ENCODE measurements at regions not wholly inside any gene's neighbourhood (a gene's known extent, or its start where the extent isn't known, plus 50 kb on each side); places are given as distances from the start of the nearest gene placed in this dataset.
"Not testable (repeated sequence)": the region's sequence is repeated elsewhere in the genome, so short reads cannot be mapped to it uniquely, and the experiment has no call there.

DNA sequence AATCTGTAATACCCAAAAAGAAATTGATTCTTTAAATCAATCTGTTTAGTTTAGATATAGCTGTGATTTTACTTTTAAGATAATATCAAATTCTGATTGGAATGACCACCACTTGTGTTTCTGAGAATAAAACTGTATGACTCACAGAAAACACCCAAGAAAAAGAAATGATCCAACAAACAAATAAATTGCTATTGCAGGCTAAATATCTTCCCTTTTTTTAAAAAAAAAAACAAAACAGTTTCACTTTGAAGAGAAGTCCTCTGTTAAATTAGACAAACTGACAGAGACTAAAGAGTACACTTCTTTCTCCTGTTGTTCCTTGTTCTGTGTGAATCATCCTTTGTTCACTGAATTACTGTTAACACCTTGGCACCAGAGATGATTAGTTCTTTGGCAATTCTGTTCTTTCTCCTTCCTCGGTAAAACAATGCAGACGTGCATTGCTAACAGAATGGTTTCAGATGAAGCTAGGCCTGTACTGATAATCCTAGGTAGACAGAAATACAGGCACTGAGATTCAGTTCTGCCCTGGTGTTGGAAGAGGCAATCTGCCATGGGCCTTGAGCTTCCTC is 895.2 kb upstream of the CITED2 start:
- DNase-seq: no peak

- no peak for DNase-seq
Measured at GRCh38 chr6:140264431-140264830, 890.0 kb upstream of the CITED2 start.

DNA sequence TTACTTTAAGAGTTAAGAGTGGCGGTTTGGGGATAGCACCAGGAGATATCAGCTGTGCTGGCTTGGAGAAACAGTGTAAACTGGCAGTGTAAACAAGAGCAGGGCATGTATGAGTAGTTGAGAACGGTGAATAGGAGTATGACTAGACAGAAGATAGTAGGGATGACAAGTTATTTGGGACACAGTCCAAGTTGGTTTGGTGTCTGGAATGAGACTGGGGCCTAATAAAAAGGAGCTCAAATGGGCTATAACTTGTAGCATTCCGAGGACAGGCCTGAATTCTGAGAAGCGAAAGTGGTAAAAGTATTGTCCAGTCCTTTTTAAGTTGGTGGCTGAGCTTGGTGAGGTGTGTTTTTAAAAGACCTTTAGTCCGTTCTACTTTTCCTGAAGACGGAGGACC is 883.9 kb upstream of the CITED2 start:
- DNase-seq: not testable (repeated sequence)

DNA sequence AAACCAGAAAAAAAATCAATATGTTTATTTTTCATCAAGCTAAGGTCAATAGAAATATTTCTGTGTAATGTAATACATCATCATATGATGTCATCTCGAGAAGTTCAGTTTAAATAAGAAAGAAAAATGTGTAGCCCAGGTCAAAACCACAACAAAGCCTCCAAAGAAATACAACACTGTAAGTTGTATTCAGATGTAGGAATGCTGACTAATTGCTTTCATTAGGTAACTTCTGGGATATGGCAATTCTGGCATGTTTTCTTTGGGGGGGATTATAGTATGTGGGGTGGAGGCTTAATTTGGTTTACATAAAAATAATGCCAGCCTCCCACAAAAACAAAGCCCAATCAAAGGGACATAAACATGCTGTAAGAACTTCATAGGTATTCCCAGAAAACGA is 881.8 kb upstream of the CITED2 start:
- no peak for DNase-seq

DNA sequence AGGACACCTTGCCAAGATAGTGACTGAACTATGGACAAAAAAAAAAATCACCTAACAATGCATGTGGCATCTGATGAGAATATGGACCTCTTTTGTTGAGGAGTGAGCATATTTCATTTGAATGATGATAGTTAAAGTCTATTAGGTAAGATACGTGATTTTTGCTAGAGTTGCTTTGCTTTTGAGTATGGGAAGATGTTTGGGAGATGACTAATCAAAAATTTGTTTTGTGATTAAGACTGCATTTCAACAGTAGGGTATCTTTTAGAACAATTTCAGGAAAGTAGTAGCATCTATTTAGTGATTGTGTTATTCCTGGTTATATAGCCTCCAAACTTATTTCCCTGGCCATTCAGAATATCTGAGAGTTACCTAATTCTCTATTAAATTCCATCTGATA is 878.6 kb upstream of the CITED2 start:
- no peak for DNase-seq

DNA sequence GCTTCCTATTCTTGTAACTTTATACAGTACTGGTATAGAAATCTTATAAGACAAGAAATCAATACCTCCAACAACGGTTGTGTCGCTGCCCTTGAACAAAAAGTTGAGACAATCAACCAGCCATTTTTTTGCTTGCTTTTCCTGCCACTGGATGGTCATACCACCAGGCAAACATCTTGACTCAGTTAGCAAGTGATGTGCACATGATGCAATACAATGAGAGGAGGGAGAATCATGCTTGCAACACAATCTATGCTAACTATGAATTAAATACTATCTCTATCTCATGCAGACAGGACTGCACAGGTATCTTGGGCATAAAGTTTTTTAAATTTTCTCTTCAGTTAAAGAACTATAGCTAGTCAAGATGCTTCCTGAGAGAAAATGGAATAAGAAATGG is 877.7 kb upstream of the CITED2 start:
- DNase-seq: no peak

- DNase-seq: no peak
Measured at GRCh38 chr6:140245296-140246040, 871.0 kb upstream of the CITED2 start.

DNA sequence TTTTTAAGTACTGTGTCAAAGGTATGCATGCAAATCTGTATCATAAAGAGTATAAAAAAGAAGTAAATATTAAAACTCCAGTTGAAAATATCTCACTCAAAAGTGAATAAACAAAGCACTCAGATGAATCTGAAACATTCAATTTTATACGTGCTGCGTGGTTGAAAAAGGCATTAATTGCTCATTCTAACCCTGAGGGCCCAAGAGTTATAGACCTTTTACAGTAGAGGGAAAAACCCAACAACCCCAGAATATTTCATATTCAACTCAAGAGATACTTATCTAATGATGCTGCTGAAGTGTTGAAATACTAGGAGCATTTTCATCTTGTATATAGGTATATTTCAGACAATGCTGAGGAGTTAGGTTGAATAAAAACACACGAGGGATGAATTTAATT is 862.8 kb upstream of the CITED2 start:
- DNase-seq: no peak

DNA sequence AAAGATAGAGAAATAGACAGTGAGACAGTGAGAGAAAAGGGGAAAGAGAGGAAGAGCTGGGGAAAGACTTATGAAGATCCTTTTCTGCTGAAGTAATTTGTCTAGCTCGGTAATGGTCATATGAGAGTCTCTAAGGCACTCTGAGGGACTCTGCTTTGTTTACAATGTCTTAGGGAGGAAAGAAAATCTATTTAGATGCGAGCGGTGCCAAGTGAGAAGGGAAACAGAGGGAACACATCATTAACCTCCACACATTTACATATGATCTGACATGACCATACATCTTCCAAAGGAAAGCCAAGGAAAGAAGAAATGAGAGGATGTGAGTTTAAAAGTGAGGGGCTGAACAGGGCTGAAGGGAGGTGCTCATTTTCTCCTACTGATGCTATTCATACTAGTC is 862.3 kb upstream of the CITED2 start:
- DNase-seq: no peak

GRCh38 chr6:140230282-140230681 is 855.8 kb upstream of the CITED2 start:
- DNase-seq: no peak

GRCh38 chr6:140228491-140228890 is 854.0 kb upstream of the CITED2 start:
- no peak for DNase-seq

GRCh38 chr6:140226637-140227036 is 852.2 kb upstream of the CITED2 start:
- DNase-seq: no peak

DNA sequence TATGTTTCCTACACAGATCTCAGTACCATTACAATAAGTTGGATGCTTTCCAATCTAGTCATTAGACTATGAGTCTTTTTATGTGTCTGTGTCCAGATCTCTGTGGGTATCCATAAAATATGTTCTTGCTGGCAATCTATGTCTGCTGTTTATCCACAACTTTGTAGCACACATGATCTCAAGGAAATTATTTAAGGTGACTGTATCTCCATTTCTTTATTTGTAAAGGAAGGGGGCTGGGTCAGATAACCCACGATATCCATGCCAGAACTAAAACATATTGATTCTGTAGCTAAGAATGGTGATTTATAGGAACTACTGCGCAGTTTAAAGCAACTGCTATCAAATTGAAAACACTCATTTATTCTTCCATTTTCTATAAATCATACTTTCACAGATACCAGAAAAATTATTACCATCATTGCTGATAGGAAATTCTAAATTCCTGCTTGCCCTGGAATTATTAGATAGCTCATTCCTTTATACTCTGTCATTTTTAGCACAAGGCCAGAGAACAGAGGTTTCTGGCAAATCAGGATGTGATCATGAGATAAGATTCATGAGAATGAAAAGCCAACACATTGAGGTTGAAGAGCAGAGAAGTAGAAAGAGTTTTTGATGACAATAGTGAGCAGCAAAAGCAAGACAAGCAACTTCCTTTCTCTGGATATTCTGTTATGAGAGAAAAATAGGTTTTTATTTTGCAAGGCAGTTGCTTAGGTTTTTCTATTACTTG is 851.4 kb upstream of the CITED2 start:
- DNase-seq: no peak

DNA sequence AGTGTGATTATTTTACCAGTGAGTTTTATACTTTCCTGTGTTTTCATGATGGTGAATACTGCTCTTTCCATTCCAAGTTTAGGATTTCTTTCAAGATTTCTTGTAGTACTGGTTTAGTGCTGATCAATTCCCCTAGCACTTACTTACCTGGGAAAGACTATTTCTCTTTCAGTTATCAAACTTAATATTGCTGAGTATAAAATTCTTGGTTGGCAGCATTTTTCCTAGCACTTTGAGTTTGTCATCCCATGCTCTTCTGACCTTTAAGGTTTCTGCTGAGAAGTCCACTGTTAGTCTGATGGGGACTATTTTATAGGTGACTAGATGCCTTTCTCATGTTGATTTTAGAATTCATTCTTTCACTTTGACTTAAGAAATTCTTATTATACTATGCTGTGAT is 842.8 kb upstream of the CITED2 start:
- DNase-seq: no peak

- DNase-seq: no peak
Measured at GRCh38 chr6:140209775-140210174, 835.3 kb upstream of the CITED2 start.

DNA sequence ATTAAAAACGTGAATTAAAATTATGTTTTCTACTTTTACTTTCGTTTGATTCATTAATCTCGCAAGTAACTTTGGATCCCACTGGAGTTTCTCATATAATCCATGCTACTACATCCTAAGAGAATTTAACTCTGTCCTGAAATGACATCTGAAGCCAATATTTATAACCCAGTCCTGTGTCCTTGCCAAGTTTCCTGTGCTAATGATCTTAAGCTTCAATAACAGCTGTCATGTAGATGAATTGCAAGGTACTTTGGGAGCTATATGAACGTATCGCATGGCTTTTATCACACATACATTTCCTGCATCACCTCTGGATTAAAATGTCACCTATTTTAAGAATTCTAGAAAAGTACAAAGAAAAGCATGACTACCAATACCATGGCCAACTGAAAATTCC is 833.8 kb upstream of the CITED2 start:
- DNase-seq: no peak

DNA sequence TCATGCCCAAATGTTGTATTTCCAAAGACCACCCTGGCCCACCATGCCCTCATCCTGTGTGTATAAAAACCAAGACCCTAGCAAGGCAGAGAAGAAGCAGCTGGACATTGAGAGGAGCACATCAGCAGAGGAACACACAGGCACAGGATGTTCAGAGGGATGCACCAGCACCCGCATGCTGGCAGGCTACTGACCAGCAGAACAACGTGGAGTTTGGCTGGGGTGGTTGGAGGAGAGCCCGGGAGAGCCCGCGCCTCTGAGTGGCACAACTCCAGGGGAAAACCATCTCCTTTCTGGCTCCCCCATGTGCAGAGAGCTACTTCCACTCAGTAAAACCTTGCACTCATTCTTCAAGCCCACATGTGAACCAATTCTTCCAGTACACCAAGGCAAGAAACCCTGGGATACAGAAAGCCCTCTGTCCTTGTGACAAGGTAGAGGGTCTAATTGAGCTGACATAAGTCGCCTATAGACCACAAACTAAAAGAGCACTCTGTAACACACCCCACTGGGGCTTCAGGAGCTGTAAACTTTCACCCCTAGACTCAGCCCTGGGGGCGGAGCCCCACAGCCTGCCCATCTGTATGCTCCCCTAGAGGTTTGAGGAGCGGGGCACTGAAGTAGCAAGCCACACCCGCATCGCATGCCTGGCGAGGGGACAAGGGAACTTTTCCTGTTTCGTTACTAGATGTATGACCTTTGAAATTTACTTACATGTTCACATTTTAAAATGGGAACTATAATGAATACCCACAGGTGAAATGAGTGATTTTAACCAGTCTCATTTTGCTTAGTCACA is 831.5 kb upstream of the CITED2 start:
- DNase-seq: no peak

- DNase-seq: no peak
Measured at GRCh38 chr6:140204154-140204553, 829.7 kb upstream of the CITED2 start.

GRCh38 chr6:140203661-140204147 is 829.3 kb upstream of the CITED2 start:
- DNase-seq: no peak

DNA sequence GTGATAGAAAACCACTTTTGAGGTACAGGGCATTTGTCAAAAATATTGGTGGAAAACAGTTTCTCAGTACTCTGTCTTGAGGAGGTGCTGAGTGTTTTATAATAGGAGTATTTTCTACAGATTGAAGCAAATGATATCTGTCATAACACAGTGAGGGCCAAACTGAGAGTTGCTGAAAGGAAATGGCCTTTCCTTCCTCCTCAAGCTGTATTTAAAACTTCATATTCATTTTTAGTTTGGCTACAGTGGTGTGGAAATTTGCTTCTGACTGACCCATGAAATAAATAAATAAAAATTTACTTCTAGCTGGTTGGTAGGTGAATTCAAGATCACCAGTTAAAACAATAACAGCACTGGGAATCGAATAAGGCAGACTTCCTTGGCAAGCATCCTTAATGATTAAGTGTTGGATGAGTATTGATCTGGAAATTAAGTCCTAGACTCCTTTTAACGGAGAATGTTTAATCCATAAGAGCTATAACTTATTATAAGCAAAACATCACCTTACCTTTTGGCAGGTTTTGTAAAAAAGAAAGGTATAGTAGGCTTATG is 828.6 kb upstream of the CITED2 start:
- DNase-seq: no peak

DNA sequence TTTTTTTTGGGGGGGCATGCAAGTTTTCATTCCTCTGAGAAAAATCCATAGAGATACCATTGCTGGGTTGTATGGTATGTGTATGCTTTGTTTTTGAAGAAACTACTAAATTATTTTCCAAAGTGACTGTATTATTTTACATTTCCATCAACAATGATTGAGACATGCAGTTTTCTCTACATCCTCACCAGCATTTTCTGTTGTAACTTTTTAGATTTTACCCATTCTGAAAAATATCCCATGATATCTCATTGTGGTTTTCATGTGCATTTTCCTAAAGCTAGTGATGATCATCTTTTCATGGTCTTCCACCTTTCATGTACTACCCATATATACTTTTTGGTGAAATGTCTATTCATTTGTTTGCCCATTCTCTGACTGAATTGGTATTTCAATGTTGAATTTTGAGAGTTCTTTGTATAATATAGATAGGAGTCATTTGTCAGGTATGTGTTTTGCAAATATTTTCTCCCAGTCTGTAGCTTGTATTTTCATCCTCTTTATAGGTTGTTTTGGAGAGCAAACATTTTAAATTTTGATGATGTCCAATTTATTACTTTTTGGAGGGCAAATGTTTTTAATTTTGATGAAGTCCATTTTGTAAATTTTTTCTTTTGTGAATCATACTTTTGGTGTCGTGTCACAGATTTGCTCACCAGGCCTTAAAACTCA is 827.5 kb upstream of the CITED2 start:
- DNase-seq: no peak

DNA sequence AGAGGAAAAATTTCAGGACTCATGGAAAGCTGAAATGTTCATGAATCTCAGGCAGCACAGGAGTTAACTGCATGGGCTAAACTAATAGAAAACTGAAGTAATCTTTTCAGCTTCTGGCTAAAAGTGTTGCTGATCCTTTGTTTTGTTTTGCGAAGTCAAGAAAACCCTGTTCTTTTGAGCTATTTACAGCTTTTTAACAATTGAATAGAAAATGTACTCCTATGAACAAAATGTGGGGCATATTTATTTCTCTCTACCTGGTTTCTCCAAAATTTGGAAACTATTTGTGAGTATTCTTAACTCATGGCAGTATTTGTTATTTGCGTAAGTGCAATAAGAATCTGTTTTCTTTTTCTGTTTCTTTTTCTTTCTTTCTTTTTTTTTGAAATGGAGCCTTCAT is 818.8 kb upstream of the CITED2 start:
- no peak for DNase-seq
